ENCODE measurements at regions not wholly inside any gene's neighbourhood (a gene's known extent, or its start where the extent isn't known, plus 50 kb on each side); places are given as distances from the start of the nearest gene placed in this dataset.

- H2AFZ ChIP-seq (replicated peaks), result no peak overlapping the region
- H3K9me3 Mint-ChIP-seq, result no peaks in the 10 kb centered on the region
- DNase-seq (ENCODE audit: low spot score), result no peak
- TF ChIP-seq EZH2phosphoT487 (IDR thresholded peaks at IDR 0.05) (no peak), EZH2 (IDR thresholded peaks at IDR 0.05) (no peak)
- TF ChIP-seq, protein P1, sequence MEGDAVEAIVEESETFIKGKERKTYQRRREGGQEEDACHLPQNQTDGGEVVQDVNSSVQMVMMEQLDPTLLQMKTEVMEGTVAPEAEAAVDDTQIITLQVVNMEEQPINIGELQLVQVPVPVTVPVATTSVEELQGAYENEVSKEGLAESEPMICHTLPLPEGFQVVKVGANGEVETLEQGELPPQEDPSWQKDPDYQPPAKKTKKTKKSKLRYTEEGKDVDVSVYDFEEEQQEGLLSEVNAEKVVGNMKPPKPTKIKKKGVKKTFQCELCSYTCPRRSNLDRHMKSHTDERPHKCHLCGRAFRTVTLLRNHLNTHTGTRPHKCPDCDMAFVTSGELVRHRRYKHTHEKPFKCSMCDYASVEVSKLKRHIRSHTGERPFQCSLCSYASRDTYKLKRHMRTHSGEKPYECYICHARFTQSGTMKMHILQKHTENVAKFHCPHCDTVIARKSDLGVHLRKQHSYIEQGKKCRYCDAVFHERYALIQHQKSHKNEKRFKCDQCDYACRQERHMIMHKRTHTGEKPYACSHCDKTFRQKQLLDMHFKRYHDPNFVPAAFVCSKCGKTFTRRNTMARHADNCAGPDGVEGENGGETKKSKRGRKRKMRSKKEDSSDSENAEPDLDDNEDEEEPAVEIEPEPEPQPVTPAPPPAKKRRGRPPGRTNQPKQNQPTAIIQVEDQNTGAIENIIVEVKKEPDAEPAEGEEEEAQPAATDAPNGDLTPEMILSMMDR (IDR thresholded peaks at IDR 0.05), result no peak
- H3K27ac ChIP-seq, result no peak overlapping the region
- H3F3A ChIP-seq (ENCODE audit: low read depth), result no peaks in the 10 kb centered on the region
- no peaks in the 10 kb centered on the region for H3K79me2 ChIP-seq (ENCODE audit: low read depth)
- H3K36me3 ChIP-seq, result no peaks in the 10 kb centered on the region
- no peaks in the 10 kb centered on the region for H3K27me3 ChIP-seq
- no peak overlapping the region for H3K27ac Mint-ChIP-seq
- H3K9me3 ChIP-seq (ENCODE audit: low read depth), result no peaks in the 10 kb centered on the region
- no peak overlapping the region for H3K4me3 ChIP-seq
- peaks cover 2% of the 10 kb centered on the region for H3K36me3 Mint-ChIP-seq
- H3K4me1 Mint-ChIP-seq, result peaks cover 4% of the 10 kb centered on the region
- no peak overlapping the region for H3K4me2 ChIP-seq
- peaks cover 2% of the 10 kb centered on the region for H3K27me3 Mint-ChIP-seq (ENCODE audit: insufficient read depth, low read depth)
- no peak overlapping the region for H3K9ac ChIP-seq
- no peak overlapping the region for H3K4me3 Mint-ChIP-seq
- H3K4me1 ChIP-seq, result no peaks in the 10 kb centered on the region
- H4K20me1 ChIP-seq (ENCODE audit: low read depth), result no peaks in the 10 kb centered on the region
Observed at GRCh38 chr2:6723865-6724604, 141.7 kb downstream of the CMPK2 start.

DNA sequence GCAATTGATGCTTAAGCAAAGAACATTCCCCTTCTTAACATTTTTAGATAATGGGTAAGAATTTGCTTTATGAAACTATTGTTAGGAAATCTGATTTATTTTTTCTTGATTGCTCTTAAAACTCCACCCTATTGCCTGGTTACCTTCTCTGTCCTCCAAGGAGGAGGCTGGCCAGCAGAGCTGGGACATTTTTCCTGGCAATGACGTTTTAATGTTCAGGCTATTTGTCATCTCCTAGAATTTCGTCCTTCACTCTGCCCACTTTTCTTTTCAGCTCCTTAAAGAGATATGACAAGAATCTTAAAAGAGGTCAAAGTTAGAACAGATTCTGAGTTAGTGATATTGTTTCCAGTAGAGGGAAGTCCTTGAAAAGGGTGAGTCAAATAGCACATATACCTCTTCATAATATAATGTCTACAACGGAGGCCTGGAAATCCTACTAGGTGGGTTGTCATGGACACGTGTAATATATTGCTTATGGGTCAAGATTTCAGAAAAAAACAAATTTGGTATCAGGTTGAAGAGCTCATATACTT, 141.0 kb downstream of the CMPK2 start:
- no peaks in the 10 kb centered on the region for H3F3A ChIP-seq (ENCODE audit: low read depth)
- Mint-ChIP-seq H3K4me1 (peaks cover 4% of the 10 kb centered on the region), H3K4me3 (no peak overlapping the region), H3K27ac (no peak overlapping the region), H3K27me3 (ENCODE audit: insufficient read depth, low read depth) (peaks cover 2% of the 10 kb centered on the region), H3K36me3 (peaks cover 2% of the 10 kb centered on the region), H3K9me3 (no peaks in the 10 kb centered on the region)
- no peaks in the 10 kb centered on the region for H3K36me3 ChIP-seq
- H3K9me3 ChIP-seq (ENCODE audit: low read depth), result no peaks in the 10 kb centered on the region
- no peak for DNase-seq (ENCODE audit: low spot score)
- no peak overlapping the region for H3K4me3 ChIP-seq
- H3K27ac ChIP-seq, result no peak overlapping the region
- H3K4me1 ChIP-seq, result no peaks in the 10 kb centered on the region
- H4K20me1 ChIP-seq (ENCODE audit: low read depth), result no peaks in the 10 kb centered on the region
- no peak overlapping the region for H3K4me2 ChIP-seq
- H3K27me3 ChIP-seq, result no peaks in the 10 kb centered on the region
- H3K79me2 ChIP-seq (ENCODE audit: low read depth), result no peaks in the 10 kb centered on the region
- H3K9ac ChIP-seq, result no peak overlapping the region
- TF ChIP-seq, protein P1 (IDR thresholded peaks at IDR 0.05), result no peak
- no peak for TF ChIP-seq EZH2 (IDR thresholded peaks at IDR 0.05)
- no peak for TF ChIP-seq EZH2phosphoT487 (IDR thresholded peaks at IDR 0.05)
- H2AFZ ChIP-seq (replicated peaks), result no peak overlapping the region

DNA sequence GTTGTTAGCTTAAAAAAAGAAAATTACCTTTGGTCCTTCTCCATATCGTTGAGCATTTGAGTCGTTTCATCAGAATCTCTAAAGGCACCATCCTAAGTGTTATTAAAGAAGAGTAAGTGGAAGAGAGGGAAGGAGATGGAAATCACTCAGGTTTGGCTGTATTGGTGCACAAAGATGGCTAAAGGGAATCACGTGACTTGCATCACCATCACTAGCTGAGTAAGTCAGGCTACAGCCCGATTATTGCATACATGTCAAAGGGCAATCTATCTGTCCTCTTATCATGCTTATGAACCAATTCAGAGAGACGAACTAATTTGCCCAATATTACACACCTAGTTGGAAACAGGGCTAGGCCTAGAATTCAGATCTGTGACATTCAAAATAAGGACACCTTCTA, 137.6 kb downstream of the CMPK2 start:
- Histone ChIP-seq H3K27me3 (no peaks in the 10 kb centered on the region), H3K79me2 (ENCODE audit: low read depth) (no peaks in the 10 kb centered on the region), H3K4me1 (no peaks in the 10 kb centered on the region), H2AFZ (replicated peaks) (no peak overlapping the region), H3K9me3 (ENCODE audit: low read depth) (no peaks in the 10 kb centered on the region), H3K9ac (no peak overlapping the region), H4K20me1 (ENCODE audit: low read depth) (no peaks in the 10 kb centered on the region), H3K4me2 (no peak overlapping the region), H3K36me3 (no peaks in the 10 kb centered on the region), H3K4me3 (no peak overlapping the region), H3F3A (ENCODE audit: low read depth) (no peaks in the 10 kb centered on the region), H3K27ac (no peak overlapping the region)
- no peak for DNase-seq (ENCODE audit: low spot score)
- H3K4me1 Mint-ChIP-seq, result peaks cover 18% of the 10 kb centered on the region
- H3K36me3 Mint-ChIP-seq, result peaks cover 2% of the 10 kb centered on the region
- no peak overlapping the region for H3K27ac Mint-ChIP-seq
- no peak overlapping the region for H3K4me3 Mint-ChIP-seq
- H3K9me3 Mint-ChIP-seq, result peaks cover 15% of the 10 kb centered on the region
- H3K27me3 Mint-ChIP-seq (ENCODE audit: insufficient read depth, low read depth), result peaks cover 2% of the 10 kb centered on the region
- TF ChIP-seq EZH2 (IDR thresholded peaks at IDR 0.05) (no peak), EZH2phosphoT487 (IDR thresholded peaks at IDR 0.05) (no peak)
- TF ChIP-seq, protein P1 (IDR thresholded peaks at IDR 0.05), result no peak

All from neural progenitor cell (in vitro differentiated cells).